KMS-11 (cell line): ENCODE measurements at regions not wholly inside any gene's neighbourhood (a gene's known extent, or its start where the extent isn't known, plus 50 kb on each side); places are given as distances from the start of the nearest gene placed in this dataset.

Experiments used
- H2AFZ ChIP-seq: fragments of 200-600 bp; sonication (generic); 2 replicates; pipeline ENCODE4 v1.6.1; 2016; ENCODE audit warnings: antibody characterized with exemption, mixed run types, low read depth
- H3K27ac ChIP-seq: fragments of 200-600 bp; sonication (generic); 2 replicates; pipeline ENCODE4 v1.6.1; 2016; ENCODE audit warnings: mild to moderate bottlenecking, mixed run types
- H3K27me3 ChIP-seq: fragments of 200-600 bp; sonication (generic); 2 replicates; pipeline ENCODE4 v1.6.1; 2017; ENCODE audit warnings: mild to moderate bottlenecking, low read depth, mixed run types, moderate library complexity; ENCODE audit not compliant: insufficient read depth
- H3K36me3 ChIP-seq: fragments of 200-600 bp; sonication (generic); 2 replicates; pipeline ENCODE4 v1.6.1; 2017; ENCODE audit warnings: mild to moderate bottlenecking, mixed run types; ENCODE audit not compliant: insufficient read depth
- H3K4me1 ChIP-seq: fragments of 200-600 bp; sonication (generic); 2 replicates; pipeline ENCODE4 v1.6.1; 2016; ENCODE audit warnings: mild to moderate bottlenecking, low read depth, mixed run types; ENCODE audit not compliant: poor library complexity, severe bottlenecking
- H3K4me2 ChIP-seq: fragments of 200-600 bp; sonication (generic); 2 replicates; pipeline ENCODE4 v1.7.0; 2016; ENCODE audit warnings: mild to moderate bottlenecking, mixed run types
- H3K4me3 ChIP-seq: fragments of 200-600 bp; sonication (generic); IDR thresholded peaks from 2 replicates; pipeline ENCODE4 v1.6.1; 2017; ENCODE audit warnings: low read depth, low read length, mixed read lengths; ENCODE audit not compliant: insufficient read depth
- H3K79me2 ChIP-seq: fragments of 200-600 bp; sonication (generic); 2 replicates; pipeline ENCODE4 v1.6.1; 2016; ENCODE audit warnings: low read depth, mixed run types; ENCODE audit not compliant: insufficient read depth
- H3K9ac ChIP-seq: fragments of 200-600 bp; sonication (generic); 2 replicates; pipeline ENCODE4 v1.6.1; 2016; ENCODE audit warnings: mild to moderate bottlenecking, mixed run types
- H4K20me1 ChIP-seq: fragments of 200-600 bp; sonication (generic); 2 replicates; pipeline ENCODE4 v1.6.1; 2016; ENCODE audit warnings: mild to moderate bottlenecking, mixed run types; ENCODE audit not compliant: insufficient read depth
- TF ChIP-seq, protein P1 (sequence below): fragments of 200-600 bp; sonication (generic); conservative IDR thresholded peaks from 2 replicates; pipeline ENCODE4 v1.6.1; 2017; ENCODE audit warnings: low read depth, mild to moderate bottlenecking, antibody characterized with exemption, low read length, moderate library complexity, mixed read lengths

GRCh38 chr12:3353621-3354020, 137.4 kb upstream of the PRMT8 start:
- H2AFZ ChIP-seq, result no peak overlapping the region
- H3K36me3 ChIP-seq, result no peaks in the 10 kb centered on the region
- H3K27me3 ChIP-seq, result peaks cover 7% of the 10 kb centered on the region; the same call in 1 of the 2 replicates
- no peaks in the 10 kb centered on the region for H3K79me2 ChIP-seq
- no peak overlapping the region for H3K4me3 ChIP-seq
- H4K20me1 ChIP-seq, result no peaks in the 10 kb centered on the region
- H3K9ac ChIP-seq, result no peak overlapping the region
- no peak overlapping the region for H3K27ac ChIP-seq
- TF ChIP-seq, protein P1, sequence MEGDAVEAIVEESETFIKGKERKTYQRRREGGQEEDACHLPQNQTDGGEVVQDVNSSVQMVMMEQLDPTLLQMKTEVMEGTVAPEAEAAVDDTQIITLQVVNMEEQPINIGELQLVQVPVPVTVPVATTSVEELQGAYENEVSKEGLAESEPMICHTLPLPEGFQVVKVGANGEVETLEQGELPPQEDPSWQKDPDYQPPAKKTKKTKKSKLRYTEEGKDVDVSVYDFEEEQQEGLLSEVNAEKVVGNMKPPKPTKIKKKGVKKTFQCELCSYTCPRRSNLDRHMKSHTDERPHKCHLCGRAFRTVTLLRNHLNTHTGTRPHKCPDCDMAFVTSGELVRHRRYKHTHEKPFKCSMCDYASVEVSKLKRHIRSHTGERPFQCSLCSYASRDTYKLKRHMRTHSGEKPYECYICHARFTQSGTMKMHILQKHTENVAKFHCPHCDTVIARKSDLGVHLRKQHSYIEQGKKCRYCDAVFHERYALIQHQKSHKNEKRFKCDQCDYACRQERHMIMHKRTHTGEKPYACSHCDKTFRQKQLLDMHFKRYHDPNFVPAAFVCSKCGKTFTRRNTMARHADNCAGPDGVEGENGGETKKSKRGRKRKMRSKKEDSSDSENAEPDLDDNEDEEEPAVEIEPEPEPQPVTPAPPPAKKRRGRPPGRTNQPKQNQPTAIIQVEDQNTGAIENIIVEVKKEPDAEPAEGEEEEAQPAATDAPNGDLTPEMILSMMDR, result no peak
- no peak overlapping the region for H3K4me2 ChIP-seq
- H3K4me1 ChIP-seq, result no peaks in the 10 kb centered on the region

- H3K27me3 ChIP-seq, result peaks cover 4% of the 10 kb centered on the region; the same call in 1 of the 2 replicates
- no peak overlapping the region for H3K9ac ChIP-seq
- H4K20me1 ChIP-seq, result no peaks in the 10 kb centered on the region
- no peak overlapping the region for H3K4me2 ChIP-seq
- no peak overlapping the region for H3K4me3 ChIP-seq
- no peak overlapping the region for H3K27ac ChIP-seq
- no peak overlapping the region for H2AFZ ChIP-seq
- TF ChIP-seq, protein P1, result no peak
- H3K36me3 ChIP-seq, result no peaks in the 10 kb centered on the region
- no peaks in the 10 kb centered on the region for H3K79me2 ChIP-seq
- H3K4me1 ChIP-seq, result no peaks in the 10 kb centered on the region
These were observed 136.4 kb upstream of the PRMT8 start for GRCh38 chr12:3354586-3354985.

DNA sequence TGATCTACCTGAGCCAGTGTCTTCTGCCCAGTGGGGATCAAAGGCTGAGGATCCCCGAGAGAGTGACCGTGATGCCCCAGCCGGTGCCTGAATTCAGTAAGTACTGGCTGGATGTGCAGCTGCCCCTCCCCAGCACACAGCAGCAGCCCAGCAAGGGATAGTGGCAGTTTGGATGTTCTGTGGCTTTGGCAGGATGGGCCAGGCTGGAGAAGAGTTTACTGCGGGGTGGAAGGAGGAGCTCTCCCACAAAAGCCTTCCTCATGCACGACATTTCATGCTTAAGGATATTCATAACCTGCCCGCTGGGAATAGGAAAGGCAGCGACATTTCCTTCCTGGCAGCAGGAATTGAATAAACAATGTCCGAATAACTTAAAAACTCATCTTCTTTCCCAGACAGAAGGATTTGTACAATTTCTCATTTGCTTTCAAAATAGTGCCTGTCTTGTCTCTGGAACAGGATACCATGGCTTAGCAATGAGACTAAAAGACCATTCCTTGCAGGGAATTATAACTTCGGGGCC, 135.6 kb upstream of the PRMT8 start:
- Histone ChIP-seq H3K9ac (no peak overlapping the region), H2AFZ (no peak overlapping the region), H3K4me1 (no peaks in the 10 kb centered on the region), H3K79me2 (no peaks in the 10 kb centered on the region), H3K4me2 (no peak overlapping the region), H3K4me3 (no peak overlapping the region), H3K36me3 (no peaks in the 10 kb centered on the region), H3K27ac (no peak overlapping the region), H4K20me1 (no peaks in the 10 kb centered on the region), H3K27me3 (peaks cover 4% of the 10 kb centered on the region; the same call in 1 of the 2 replicates)
- TF ChIP-seq, protein P1, result no peak

- Histone ChIP-seq H3K4me1 (no peaks in the 10 kb centered on the region), H3K36me3 (no peaks in the 10 kb centered on the region)
- TF ChIP-seq, protein P1, result no peak
These were observed 133.0 kb upstream of the PRMT8 start for GRCh38 chr12:3357950-3358525.

More at GRCh38 chr12:3357950-3358525, 133.0 kb upstream of the PRMT8 start:
- H3K9ac ChIP-seq, result no peak overlapping the region
- no peak overlapping the region for H2AFZ ChIP-seq
- H3K4me3 ChIP-seq, result no peak overlapping the region
- no peaks in the 10 kb centered on the region for H3K27me3 ChIP-seq
- H3K79me2 ChIP-seq, result no peaks in the 10 kb centered on the region
- H4K20me1 ChIP-seq, result no peaks in the 10 kb centered on the region
- H3K4me2 ChIP-seq, result no peak overlapping the region
- H3K27ac ChIP-seq, result no peak overlapping the region
